Neural progenitor cell (in vitro differentiated cells): ENCODE measurements at regions not wholly inside any gene's neighbourhood (a gene's known extent, or its start where the extent isn't known, plus 50 kb on each side); places are given as distances from the start of the nearest gene placed in this dataset.

ENCODE experiments used
- DNase-seq: peaks from one replicate; pipeline ENCODE4 v3.0.0-alpha.2; 2016; ENCODE audit warnings: low spot score
- H2AFZ ChIP-seq: fragments of 200-600 bp; sonication (generic); replicated peaks from 2 replicates; pipeline ENCODE4 v1.6.1; 2016; ENCODE audit warnings: antibody characterized with exemption
- H3F3A ChIP-seq: fragments of 200-600 bp; sonication (generic); 2 replicates; pipeline ENCODE4 v1.6.1; 2016; ENCODE audit warnings: antibody characterized with exemption, low read depth
- H3K27ac ChIP-seq: fragments of 200-600 bp; sonication (generic); 2 replicates; pipeline ENCODE4 v1.5.1; 2016; ENCODE audit warnings: mild to moderate bottlenecking
- H3K27me3 ChIP-seq: fragments of 200-600 bp; sonication (generic); 2 replicates; pipeline ENCODE4 v1.6.1; 2016; ENCODE audit warnings: mild to moderate bottlenecking, moderate library complexity
- H3K36me3 ChIP-seq: fragments of 200-600 bp; sonication (generic); 2 replicates; pipeline ENCODE4 v1.5.1; 2016
- H3K4me1 ChIP-seq: fragments of 200-600 bp; sonication (generic); 2 replicates; pipeline ENCODE4 v1.6.1; 2016; ENCODE audit warnings: mixed run types
- H3K4me2 ChIP-seq: fragments of 200-600 bp; sonication (generic); 2 replicates; pipeline ENCODE4 v1.6.1; 2016
- H3K4me3 ChIP-seq: fragments of 200-600 bp; sonication (generic); 2 replicates; pipeline ENCODE4 v1.5.1; 2016
- H3K79me2 ChIP-seq: fragments of 200-600 bp; sonication (generic); 2 replicates; pipeline ENCODE4 v1.6.1; 2016; ENCODE audit warnings: low read depth
- H3K9ac ChIP-seq: fragments of 200-600 bp; sonication (generic); 2 replicates; pipeline ENCODE4 v1.6.1; 2016
- H3K9me3 ChIP-seq: fragments of 200-600 bp; sonication (generic); 2 replicates; pipeline ENCODE4 v1.5.1; 2016; ENCODE audit warnings: low read depth
- H4K20me1 ChIP-seq: fragments of 200-600 bp; sonication (generic); 2 replicates; pipeline ENCODE4 v1.6.1; 2016; ENCODE audit warnings: low read depth
- H3K27ac Mint-ChIP-seq: 3 replicates; pipeline ENCODE4 v1.8.0; 2021; ENCODE audit warnings: mixed read lengths
- H3K27me3 Mint-ChIP-seq: 2 replicates; pipeline ENCODE4 v1.8.0; 2022; ENCODE audit warnings: low read depth, mild to moderate bottlenecking, inconsistent platforms, moderate library complexity, mixed read lengths; ENCODE audit not compliant: insufficient read depth
- H3K36me3 Mint-ChIP-seq: 3 replicates; pipeline ENCODE4 v1.8.0; 2021; ENCODE audit warnings: mixed read lengths
- H3K4me1 Mint-ChIP-seq: 3 replicates; pipeline ENCODE4 v1.8.0; 2021; ENCODE audit warnings: mixed read lengths
- H3K4me3 Mint-ChIP-seq: 3 replicates; pipeline ENCODE4 v1.8.0; 2021; ENCODE audit warnings: mild to moderate bottlenecking, moderate library complexity, mixed read lengths
- H3K9me3 Mint-ChIP-seq: 3 replicates; pipeline ENCODE4 v1.8.0; 2020; ENCODE audit warnings: mixed read lengths
- CTCF ChIP-seq: fragments of 200-600 bp; sonication (generic); IDR thresholded peaks from 2 replicates; pipeline ENCODE4 v1.5.1; 2017; ENCODE audit warnings: antibody characterized with exemption, mild to moderate bottlenecking
- EZH2 ChIP-seq: fragments of 200-600 bp; sonication (generic); IDR thresholded peaks from 2 replicates; pipeline ENCODE4 v1.6.1; 2017; ENCODE audit warnings: antibody characterized with exemption, mild to moderate bottlenecking, moderate library complexity
- EZH2phosphoT487 ChIP-seq: fragments of 200-600 bp; sonication (generic); IDR thresholded peaks from 2 replicates; pipeline ENCODE4 v1.6.1; 2017; ENCODE audit warnings: antibody characterized with exemption

- no peaks in the 10 kb centered on the region for H3K36me3 ChIP-seq
- TF ChIP-seq CTCF: no peak
- no peak for TF ChIP-seq EZH2
- TF ChIP-seq EZH2phosphoT487: no peak
- H3K4me3 Mint-ChIP-seq: no peak overlapping the region
- H3K9ac ChIP-seq: no peak overlapping the region
- H4K20me1 ChIP-seq: no peaks in the 10 kb centered on the region
- no peaks in the 10 kb centered on the region for H3K9me3 ChIP-seq
- peaks cover 17% of the 10 kb centered on the region for H3K4me1 Mint-ChIP-seq
- no peak for DNase-seq
- H3K27ac ChIP-seq: no peak overlapping the region
- no peak overlapping the region for H2AFZ ChIP-seq
- no peaks in the 10 kb centered on the region for H3K79me2 ChIP-seq
- no peaks in the 10 kb centered on the region for H3K36me3 Mint-ChIP-seq
- no peak overlapping the region for H3K4me3 ChIP-seq
- no peak overlapping the region for H3K4me2 ChIP-seq
- H3K27me3 ChIP-seq: no peaks in the 10 kb centered on the region
- no peaks in the 10 kb centered on the region for H3K4me1 ChIP-seq
- H3K27ac Mint-ChIP-seq: no peak overlapping the region
- H3K27me3 Mint-ChIP-seq: no peaks in the 10 kb centered on the region
- H3F3A ChIP-seq: no peaks in the 10 kb centered on the region
- no peaks in the 10 kb centered on the region for H3K9me3 Mint-ChIP-seq
These were observed 252.4 kb upstream of the COL3A1 start for GRCh38 chr2:188721784-188722183.

DNA sequence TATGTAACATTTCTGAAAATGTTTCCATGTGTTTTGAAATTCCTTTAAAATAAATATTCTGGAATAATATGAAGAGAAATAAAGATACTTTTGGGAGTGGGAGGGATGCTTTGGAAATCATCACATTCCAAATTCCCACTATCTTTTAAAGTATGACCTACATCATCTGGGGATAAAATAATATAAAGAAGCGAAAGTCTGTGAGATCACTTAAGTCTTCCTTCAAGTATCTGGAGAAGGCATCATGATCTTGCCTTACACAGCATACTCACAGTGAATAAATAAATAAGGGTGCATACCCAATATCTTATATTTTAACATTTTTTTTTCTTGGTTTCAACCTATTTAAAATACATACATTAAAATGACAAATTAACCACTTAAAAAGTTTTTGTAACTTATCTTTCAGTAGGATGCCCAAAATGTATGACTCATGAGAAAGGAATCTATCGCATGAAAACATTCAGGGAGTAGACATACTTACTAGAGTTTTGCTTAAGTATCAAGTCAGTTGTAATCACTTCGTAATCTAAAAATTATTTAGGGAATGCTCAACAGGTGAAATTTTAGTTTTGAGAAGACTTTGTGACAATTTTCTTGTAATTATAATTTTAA is 248.3 kb upstream of the COL3A1 start:
- no peaks in the 10 kb centered on the region for H3K79me2 ChIP-seq
- H3F3A ChIP-seq: no peaks in the 10 kb centered on the region
- H3K4me3 Mint-ChIP-seq: no peak overlapping the region
- no peaks in the 10 kb centered on the region for H3K9me3 Mint-ChIP-seq
- TF ChIP-seq EZH2phosphoT487 (no peak), CTCF (no peak), EZH2 (no peak)
- no peak overlapping the region for H3K4me2 ChIP-seq
- H3K27ac Mint-ChIP-seq: no peak overlapping the region
- H4K20me1 ChIP-seq: no peaks in the 10 kb centered on the region
- H2AFZ ChIP-seq: no peak overlapping the region
- H3K9ac ChIP-seq: no peak overlapping the region
- H3K36me3 ChIP-seq: no peaks in the 10 kb centered on the region
- DNase-seq: no peak
- no peak overlapping the region for H3K4me3 ChIP-seq
- no peak overlapping the region for H3K27ac ChIP-seq
- H3K27me3 ChIP-seq: no peaks in the 10 kb centered on the region
- no peaks in the 10 kb centered on the region for H3K36me3 Mint-ChIP-seq
- H3K4me1 Mint-ChIP-seq: peaks cover 5% of the 10 kb centered on the region
- no peaks in the 10 kb centered on the region for H3K4me1 ChIP-seq
- no peaks in the 10 kb centered on the region for H3K27me3 Mint-ChIP-seq
- H3K9me3 ChIP-seq: no peaks in the 10 kb centered on the region

GRCh38 chr2:188726626-188727247 is 247.4 kb upstream of the COL3A1 start:
- Mint-ChIP-seq H3K4me1 (peaks cover 5% of the 10 kb centered on the region), H3K27me3 (no peaks in the 10 kb centered on the region), H3K36me3 (no peaks in the 10 kb centered on the region), H3K4me3 (no peak overlapping the region), H3K9me3 (peaks cover 2% of the 10 kb centered on the region), H3K27ac (no peak overlapping the region)
- Histone ChIP-seq H3F3A (no peaks in the 10 kb centered on the region), H4K20me1 (no peaks in the 10 kb centered on the region), H3K9ac (no peak overlapping the region), H3K27ac (no peak overlapping the region), H2AFZ (no peak overlapping the region), H3K27me3 (no peaks in the 10 kb centered on the region), H3K79me2 (no peaks in the 10 kb centered on the region), H3K4me1 (no peaks in the 10 kb centered on the region), H3K4me2 (no peak overlapping the region), H3K9me3 (no peaks in the 10 kb centered on the region), H3K4me3 (no peak overlapping the region), H3K36me3 (no peaks in the 10 kb centered on the region)
- TF ChIP-seq CTCF: no peak
- TF ChIP-seq EZH2: no peak
- TF ChIP-seq EZH2phosphoT487: no peak
- DNase-seq: no peak
